ENCODE measurements at regions not wholly inside any gene's neighbourhood (a gene's known extent, or its start where the extent isn't known, plus 50 kb on each side); places are given as distances from the start of the nearest gene placed in this dataset.

DNA sequence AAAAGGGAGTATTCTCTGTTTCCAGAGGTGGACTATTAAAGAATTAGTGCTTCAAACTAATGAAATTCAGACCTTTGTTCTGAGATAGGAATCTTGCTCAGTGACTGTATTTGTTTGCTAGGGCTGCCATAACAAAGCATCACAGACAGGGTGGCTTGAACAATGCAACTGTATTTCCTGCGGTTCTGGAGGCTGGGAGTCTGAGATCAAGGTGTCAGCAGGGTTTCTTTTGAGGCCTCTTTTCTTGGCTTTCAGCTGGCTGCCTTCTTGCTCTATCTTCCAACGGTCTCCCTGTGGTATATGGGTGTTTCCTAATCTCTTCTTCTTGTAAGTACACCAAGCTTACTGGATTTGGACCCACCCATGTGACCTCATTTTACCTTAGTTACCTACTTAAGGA lies 264.6 kb upstream of the PROX1 start:
- H3K4me2 ChIP-seq (ENCODE audit: control insufficient read depth, extremely low read depth, insufficient read depth, low read depth, low read length): no peak overlapping the region
- no peaks in the 10 kb centered on the region for H3K4me1 ChIP-seq (ENCODE audit: control insufficient read depth, extremely low read depth, insufficient read depth, low read length)
- dilution Hi-C loops (cut with MboI; ENCODE audit: extremely low pct_ligation_motif_present, low sequenced_read_pairs): no loop called here
- H3K9me3 ChIP-seq (ENCODE audit: control insufficient read depth, low read depth, low read length): no peaks in the 10 kb centered on the region
- TF ChIP-seq, protein P1, sequence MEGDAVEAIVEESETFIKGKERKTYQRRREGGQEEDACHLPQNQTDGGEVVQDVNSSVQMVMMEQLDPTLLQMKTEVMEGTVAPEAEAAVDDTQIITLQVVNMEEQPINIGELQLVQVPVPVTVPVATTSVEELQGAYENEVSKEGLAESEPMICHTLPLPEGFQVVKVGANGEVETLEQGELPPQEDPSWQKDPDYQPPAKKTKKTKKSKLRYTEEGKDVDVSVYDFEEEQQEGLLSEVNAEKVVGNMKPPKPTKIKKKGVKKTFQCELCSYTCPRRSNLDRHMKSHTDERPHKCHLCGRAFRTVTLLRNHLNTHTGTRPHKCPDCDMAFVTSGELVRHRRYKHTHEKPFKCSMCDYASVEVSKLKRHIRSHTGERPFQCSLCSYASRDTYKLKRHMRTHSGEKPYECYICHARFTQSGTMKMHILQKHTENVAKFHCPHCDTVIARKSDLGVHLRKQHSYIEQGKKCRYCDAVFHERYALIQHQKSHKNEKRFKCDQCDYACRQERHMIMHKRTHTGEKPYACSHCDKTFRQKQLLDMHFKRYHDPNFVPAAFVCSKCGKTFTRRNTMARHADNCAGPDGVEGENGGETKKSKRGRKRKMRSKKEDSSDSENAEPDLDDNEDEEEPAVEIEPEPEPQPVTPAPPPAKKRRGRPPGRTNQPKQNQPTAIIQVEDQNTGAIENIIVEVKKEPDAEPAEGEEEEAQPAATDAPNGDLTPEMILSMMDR (optimal IDR thresholded peaks at IDR 0.05 in 1 of 3, IDR thresholded peaks at IDR 0.05 in 1 of 3, conservative IDR thresholded peaks at IDR 0.05 in 1 of 3; ENCODE audit: extremely low read depth in 1 of 3, insufficient read depth in 2 of 3, low read length in 3 of 3): no peak
- no peak for TF ChIP-seq EZH2 (IDR thresholded peaks at IDR 0.05; ENCODE audit: low read length)
- no peak overlapping the region for H3K4me3 ChIP-seq (ENCODE audit: control insufficient read depth in 2 of 3, extremely low read depth in 1 of 3, insufficient read depth in 2 of 3, low read depth in 1 of 3, low read length in 3 of 3)
- no peak for DNase-seq (ENCODE audit: low read depth, low spot score)
- no peaks in the 10 kb centered on the region for H4K20me1 ChIP-seq (ENCODE audit: control insufficient read depth, extremely low read depth, insufficient read depth, low read length)
- no peak overlapping the region for H3K9ac ChIP-seq (ENCODE audit: control insufficient read depth, extremely low read depth, insufficient read depth, low read length)
- H3K9me1 ChIP-seq (ENCODE audit: control insufficient read depth, extremely low read depth, insufficient read depth, low read length): no peaks in the 10 kb centered on the region
- no peaks in the 10 kb centered on the region for H3K79me2 ChIP-seq (ENCODE audit: control insufficient read depth, insufficient read depth, low read length)
- peaks cover 2% of the 10 kb centered on the region for H3K27me3 ChIP-seq (ENCODE audit: control insufficient read depth, extremely low read depth, insufficient read depth, low read length)
- no peak overlapping the region for H3K27ac ChIP-seq (ENCODE audit: control insufficient read depth, insufficient read depth, low read length)
- no peak for FAIRE-seq
- H3K36me3 ChIP-seq (ENCODE audit: control insufficient read depth in 2 of 2, extremely low read depth in 1 of 2, insufficient read depth in 2 of 2, low read length in 2 of 2): no peaks in the 10 kb centered on the region
- H2AFZ ChIP-seq (ENCODE audit: control insufficient read depth, low read length): no peak overlapping the region

GRCh38 chr1:213724640-213725536 lies 262.9 kb upstream of the PROX1 start:
- dilution Hi-C loops (cut with MboI; ENCODE audit: extremely low pct_ligation_motif_present, low sequenced_read_pairs): no loop called here
- Histone ChIP-seq H3K9me3 (ENCODE audit: control insufficient read depth, low read depth, low read length) (no peaks in the 10 kb centered on the region), H3K9ac (ENCODE audit: control insufficient read depth, extremely low read depth, insufficient read depth, low read length) (no peak overlapping the region), H3K27me3 (ENCODE audit: control insufficient read depth, extremely low read depth, insufficient read depth, low read length) (no peaks in the 10 kb centered on the region), H3K4me2 (ENCODE audit: control insufficient read depth, extremely low read depth, insufficient read depth, low read depth, low read length) (no peak overlapping the region), H2AFZ (ENCODE audit: control insufficient read depth, low read length) (no peak overlapping the region), H3K79me2 (ENCODE audit: control insufficient read depth, insufficient read depth, low read length) (no peaks in the 10 kb centered on the region), H4K20me1 (ENCODE audit: control insufficient read depth, extremely low read depth, insufficient read depth, low read length) (no peaks in the 10 kb centered on the region), H3K4me1 (ENCODE audit: control insufficient read depth, extremely low read depth, insufficient read depth, low read length) (no peaks in the 10 kb centered on the region), H3K4me3 (ENCODE audit: control insufficient read depth in 2 of 3, extremely low read depth in 1 of 3, insufficient read depth in 2 of 3, low read depth in 1 of 3, low read length in 3 of 3) (no peak overlapping the region), H3K9me1 (ENCODE audit: control insufficient read depth, extremely low read depth, insufficient read depth, low read length) (no peaks in the 10 kb centered on the region), H3K27ac (ENCODE audit: control insufficient read depth, insufficient read depth, low read length) (no peak overlapping the region), H3K36me3 (ENCODE audit: control insufficient read depth in 2 of 2, extremely low read depth in 1 of 2, insufficient read depth in 2 of 2, low read length in 2 of 2) (no peaks in the 10 kb centered on the region)
- FAIRE-seq (no peak), DNase-seq (ENCODE audit: low read depth, low spot score) (no peak)
- TF ChIP-seq, protein P1 (optimal IDR thresholded peaks at IDR 0.05 in 1 of 3, IDR thresholded peaks at IDR 0.05 in 1 of 3, conservative IDR thresholded peaks at IDR 0.05 in 1 of 3; ENCODE audit: extremely low read depth in 1 of 3, insufficient read depth in 2 of 3, low read length in 3 of 3): no peak
- TF ChIP-seq EZH2 (IDR thresholded peaks at IDR 0.05; ENCODE audit: low read length): no peak
